ENCODE measurements at regions not wholly inside any gene's neighbourhood (a gene's known extent, or its start where the extent isn't known, plus 50 kb on each side); places are given as distances from the start of the nearest gene placed in this dataset.
"Not testable (repeated sequence)": the region's sequence is repeated elsewhere in the genome, so short reads cannot be mapped to it uniquely, and the experiment has no call there.

GRCh38 chr2:111365986-111366640 is 245.4 kb downstream of the BCL2L11 start:
- not testable (repeated sequence) for TF ChIP-seq CTCF (conservative IDR thresholded peaks at IDR 0.05; ENCODE audit: low read depth, low read length); EZH2phosphoT487 (IDR thresholded peaks at IDR 0.05; ENCODE audit: borderline replicate concordance, low read length)

Measured in PC-3 (cell line).